OCI-LY1 (cell line): ENCODE measurements at regions not wholly inside any gene's neighbourhood (a gene's known extent, or its start where the extent isn't known, plus 50 kb on each side); places are given as distances from the start of the nearest gene placed in this dataset.

Source experiments
- H2AFZ ChIP-seq: fragments of 200-600 bp; sonication (generic), shearing (Covaris generic); 2 replicates; pipeline ENCODE4 v1.6.0; 2014; ENCODE audit warnings: antibody characterized with exemption, mild to moderate bottlenecking, low read length
- H3F3A ChIP-seq: fragments of 200-600 bp; sonication (generic), shearing (Covaris generic); 2 replicates; pipeline ENCODE4 v1.6.0; 2014; ENCODE audit warnings: mild to moderate bottlenecking, antibody characterized with exemption, low read length, moderate library complexity; ENCODE audit not compliant: insufficient read depth
- H3K27ac ChIP-seq: fragments of 200-600 bp; sonication (generic); 2 replicates; pipeline ENCODE4 v1.5.1; 2014; ENCODE audit warnings: low read length, mixed run types, mild to moderate bottlenecking, low read depth; ENCODE audit not compliant: poor library complexity, severe bottlenecking
- H3K27me3 ChIP-seq: fragments of 200-600 bp; sonication (generic); 2 replicates; pipeline ENCODE4 v1.6.0; 2014; ENCODE audit warnings: antibody characterized with exemption, mild to moderate bottlenecking, low read length, moderate library complexity; ENCODE audit not compliant: insufficient read depth
- H3K36me3 ChIP-seq: fragments of 200-600 bp; sonication (generic); 2 replicates; pipeline ENCODE4 v1.6.1; 2014; ENCODE audit warnings: mild to moderate bottlenecking, antibody characterized with exemption, low read length, moderate library complexity, mixed read lengths; ENCODE audit not compliant: insufficient read depth
- H3K4me1 ChIP-seq: fragments of 200-600 bp; sonication (generic); 2 replicates; pipeline ENCODE4 v1.5.1; 2014; ENCODE audit warnings: mild to moderate bottlenecking, low read length, moderate library complexity; ENCODE audit not compliant: insufficient read depth, severe bottlenecking
- H3K4me2 ChIP-seq: fragments of 200-600 bp; sonication (generic), shearing (Covaris generic); 2 replicates; pipeline ENCODE4 v1.6.1; 2014; ENCODE audit warnings: low read length
- H3K4me3 ChIP-seq: fragments of 200-600 bp; sonication (generic); 2 replicates; pipeline ENCODE4 v1.5.1; 2014; ENCODE audit warnings: low read length, low read depth, mild to moderate bottlenecking, mixed read lengths; ENCODE audit not compliant: poor library complexity, severe bottlenecking
- H3K79me2 ChIP-seq: fragments of 200-600 bp; shearing (Covaris generic); 2 replicates; pipeline ENCODE4 v1.6.1; 2016; ENCODE audit warnings: mixed run types, low read length, mixed read lengths; ENCODE audit not compliant: insufficient read depth
- H3K9ac ChIP-seq: fragments of 200-600 bp; sonication (generic), shearing (Covaris generic); 2 replicates; pipeline ENCODE4 v1.6.1; 2014; ENCODE audit warnings: mild to moderate bottlenecking, low read length, mixed read lengths
- H3K9me2 ChIP-seq: fragments of 200-600 bp; sonication (generic), shearing (Covaris generic); 2 replicates; pipeline ENCODE4 v1.6.1; 2014; ENCODE audit warnings: low read depth, mild to moderate bottlenecking, low read length, mixed read lengths
- H3K9me3 ChIP-seq: fragments of 200-600 bp; shearing (Covaris generic); 2 replicates; pipeline ENCODE4 v1.6.1; 2014; ENCODE audit warnings: low read length, mixed read lengths
- H4K20me1 ChIP-seq: fragments of 200-600 bp; sonication (generic), shearing (Covaris generic); 2 replicates; pipeline ENCODE4 v1.6.0; 2016; ENCODE audit warnings: mild to moderate bottlenecking, low read length; ENCODE audit not compliant: insufficient read depth
- CTCF ChIP-seq: fragments of 200-600 bp; sonication (generic), shearing (Covaris generic); IDR thresholded peaks from 2 replicates; pipeline ENCODE4 v1.5.1; 2017; ENCODE audit warnings: mild to moderate bottlenecking, antibody characterized with exemption, low read length, moderate library complexity, mixed read lengths
- EZH2 ChIP-seq: fragments of 200-600 bp; sonication (generic), shearing (Covaris generic); IDR thresholded peaks from 2 replicates; pipeline ENCODE4 v1.8.0; 2017; ENCODE audit warnings: borderline replicate concordance, mixed run types, mild to moderate bottlenecking, antibody characterized with exemption, low read length, moderate library complexity, mixed read lengths

GRCh38 chr14:34090451-34090850 is 139.6 kb upstream of the EGLN3 start:
- no peaks in the 10 kb centered on the region for H3K9me3 ChIP-seq
- no peak for TF ChIP-seq CTCF
- no peak for TF ChIP-seq EZH2
- no peaks in the 10 kb centered on the region for H3K9me2 ChIP-seq
- H2AFZ ChIP-seq, result no peak overlapping the region
- no peak overlapping the region for H3K9ac ChIP-seq
- no peak overlapping the region for H3K4me3 ChIP-seq
- H3K27ac ChIP-seq, result no peak overlapping the region
- H3K4me1 ChIP-seq, result no peaks in the 10 kb centered on the region
- no peaks in the 10 kb centered on the region for H4K20me1 ChIP-seq
- no peak overlapping the region for H3K4me2 ChIP-seq
- H3K36me3 ChIP-seq, result no peaks in the 10 kb centered on the region
- no peaks in the 10 kb centered on the region for H3K27me3 ChIP-seq
- H3K79me2 ChIP-seq, result no peaks in the 10 kb centered on the region
- H3F3A ChIP-seq, result no peaks in the 10 kb centered on the region

GRCh38 chr14:34088914-34089313 is 138.0 kb upstream of the EGLN3 start:
- Histone ChIP-seq H3K9me2 (no peaks in the 10 kb centered on the region), H3K36me3 (no peaks in the 10 kb centered on the region), H4K20me1 (no peaks in the 10 kb centered on the region), H3K27ac (no peak overlapping the region), H2AFZ (no peak overlapping the region), H3F3A (no peaks in the 10 kb centered on the region), H3K9me3 (no peaks in the 10 kb centered on the region), H3K9ac (no peak overlapping the region), H3K4me3 (no peak overlapping the region), H3K4me2 (no peak overlapping the region), H3K79me2 (no peaks in the 10 kb centered on the region), H3K4me1 (no peaks in the 10 kb centered on the region), H3K27me3 (no peaks in the 10 kb centered on the region)
- TF ChIP-seq EZH2, result no peak
- no peak for TF ChIP-seq CTCF

- H3K4me1 ChIP-seq, result no peaks in the 10 kb centered on the region
- H3K27me3 ChIP-seq, result no peaks in the 10 kb centered on the region
- no peak overlapping the region for H3K9ac ChIP-seq
- no peaks in the 10 kb centered on the region for H3K36me3 ChIP-seq
- no peak for TF ChIP-seq CTCF
- no peak for TF ChIP-seq EZH2
- H3K9me3 ChIP-seq, result no peaks in the 10 kb centered on the region
- H3K4me3 ChIP-seq, result no peak overlapping the region
- H3K4me2 ChIP-seq, result no peak overlapping the region
- no peak overlapping the region for H3K27ac ChIP-seq
- H4K20me1 ChIP-seq, result no peaks in the 10 kb centered on the region
- no peaks in the 10 kb centered on the region for H3K79me2 ChIP-seq
- H3F3A ChIP-seq, result no peaks in the 10 kb centered on the region
- H3K9me2 ChIP-seq, result no peaks in the 10 kb centered on the region
- H2AFZ ChIP-seq, result no peak overlapping the region
These were observed 136.7 kb upstream of the EGLN3 start for GRCh38 chr14:34087571-34087970.
